NCI-H1048 (cell line): ENCODE measurements at regions not wholly inside any gene's neighbourhood (a gene's known extent, or its start where the extent isn't known, plus 50 kb on each side); places are given as distances from the start of the nearest gene placed in this dataset.
"Not testable (repeated sequence)": the region's sequence is repeated elsewhere in the genome, so short reads cannot be mapped to it uniquely, and the experiment has no call there.

Experiments
- DNase-seq: peaks from one replicate; lab custom pipeline; 2025; lab: John Stamatoyannopoulos, UW

GRCh38 chr17:53633856-53634255, 188.9 kb upstream of the KIF2B start:
- DNase-seq = no peak

- no peak for DNase-seq
Observed at GRCh38 chr17:53631486-53631885, 191.2 kb upstream of the KIF2B start.

DNA sequence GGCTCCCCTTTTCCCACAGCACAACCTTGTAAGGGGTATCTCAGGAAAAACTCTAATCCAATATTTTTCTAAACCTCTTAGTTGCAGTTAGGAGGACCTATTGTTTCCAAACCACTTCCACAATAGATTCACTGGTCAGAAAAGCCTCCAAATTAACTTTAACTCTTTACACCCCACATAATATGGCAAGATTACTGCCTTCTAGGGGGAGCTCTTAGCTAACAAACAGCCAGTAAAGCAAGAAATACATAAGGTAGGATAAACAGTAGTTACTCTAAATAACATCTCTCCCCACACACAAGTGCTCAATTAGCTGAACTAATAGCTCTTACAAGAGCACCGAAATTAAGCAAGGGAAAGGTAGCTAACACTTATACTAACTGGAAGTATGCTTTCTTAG, 192.1 kb upstream of the KIF2B start:
- DNase-seq = no peak

DNA sequence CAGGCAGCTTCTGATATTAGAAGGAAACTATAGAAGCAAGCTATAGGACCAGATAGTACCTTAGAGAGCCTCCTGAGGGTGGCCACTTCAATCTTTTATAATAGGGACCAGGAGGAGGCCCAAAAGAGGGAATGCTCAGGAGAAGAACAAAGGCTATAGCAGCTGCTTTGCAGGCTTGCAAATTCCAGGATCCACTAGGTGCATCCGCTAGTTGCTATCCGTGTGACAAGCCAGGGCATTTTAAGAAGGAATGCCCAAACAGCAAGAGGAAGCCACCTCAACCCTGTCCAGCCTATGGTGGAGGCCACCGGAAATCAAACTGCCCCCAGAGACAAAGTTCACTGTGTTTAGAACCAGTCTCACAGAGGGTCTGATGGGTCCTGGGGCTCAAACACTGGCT, 192.6 kb upstream of the KIF2B start:
- no peak for DNase-seq

GRCh38 chr17:53629188-53629587, 193.5 kb upstream of the KIF2B start:
- no peak for DNase-seq

DNA sequence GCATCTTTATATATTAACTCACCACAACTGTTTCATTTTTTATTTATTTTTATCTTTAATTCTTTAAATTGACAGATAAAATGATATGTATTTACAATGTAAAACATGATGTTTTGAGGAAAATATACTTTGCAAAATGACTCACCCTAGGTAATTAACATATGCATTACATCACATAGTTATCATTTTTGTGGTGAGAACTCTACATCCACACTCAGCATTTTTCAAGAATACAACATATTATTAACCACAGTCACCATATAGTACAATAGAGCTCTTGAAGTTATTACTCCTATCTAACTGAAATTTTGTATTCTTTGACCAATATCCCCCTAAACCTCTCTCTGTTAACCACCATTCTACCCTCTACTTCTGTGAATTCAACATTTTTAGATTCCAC, 194.7 kb upstream of the KIF2B start:
- DNase-seq = no peak

- DNase-seq = no peak
Observed at GRCh38 chr17:53627511-53627910, 195.2 kb upstream of the KIF2B start.

- DNase-seq = no peak
Observed at GRCh38 chr17:53626286-53626685, 196.4 kb upstream of the KIF2B start.

- DNase-seq = no peak
Observed at GRCh38 chr17:53619025-53619424, 203.7 kb upstream of the KIF2B start.

- DNase-seq = not testable (repeated sequence)
Observed at GRCh38 chr17:53608208-53608607, 214.5 kb upstream of the KIF2B start.

- DNase-seq = no peak
Observed at GRCh38 chr17:53607475-53607874, 215.3 kb upstream of the KIF2B start.

- no peak for DNase-seq
Observed at GRCh38 chr17:53588317-53588716, 234.4 kb upstream of the KIF2B start.

DNA sequence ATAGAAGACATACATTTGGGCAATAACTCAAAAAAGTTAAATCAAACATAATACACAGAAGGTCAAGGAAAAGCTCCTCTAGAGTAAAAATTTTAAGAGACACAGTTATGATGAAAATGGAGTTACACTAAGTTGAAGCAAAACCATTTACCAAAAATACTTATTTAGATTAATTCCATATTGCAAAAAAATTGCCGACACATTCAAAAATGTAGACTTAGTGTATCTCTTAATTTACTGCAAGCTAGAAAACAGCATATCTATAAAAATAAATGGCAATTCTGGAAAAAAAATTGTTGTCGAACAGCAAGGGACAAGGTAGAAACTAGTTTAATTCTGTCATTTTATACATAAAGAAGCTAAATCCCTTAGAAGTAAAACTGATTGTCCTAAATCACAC, 248.7 kb upstream of the KIF2B start:
- DNase-seq = no peak

GRCh38 chr17:53571342-53571741, 251.4 kb upstream of the KIF2B start:
- no peak for DNase-seq

- DNase-seq = no peak
Observed at GRCh38 chr17:53570731-53571130, 252.0 kb upstream of the KIF2B start.

- DNase-seq = no peak
Observed at GRCh38 chr17:53560953-53561352, 261.8 kb upstream of the KIF2B start.

- DNase-seq = no peak
Observed at GRCh38 chr17:53548252-53548651, 274.5 kb upstream of the KIF2B start.

- DNase-seq = no peak
Observed at GRCh38 chr17:53543472-53543871, 279.3 kb upstream of the KIF2B start.

DNA sequence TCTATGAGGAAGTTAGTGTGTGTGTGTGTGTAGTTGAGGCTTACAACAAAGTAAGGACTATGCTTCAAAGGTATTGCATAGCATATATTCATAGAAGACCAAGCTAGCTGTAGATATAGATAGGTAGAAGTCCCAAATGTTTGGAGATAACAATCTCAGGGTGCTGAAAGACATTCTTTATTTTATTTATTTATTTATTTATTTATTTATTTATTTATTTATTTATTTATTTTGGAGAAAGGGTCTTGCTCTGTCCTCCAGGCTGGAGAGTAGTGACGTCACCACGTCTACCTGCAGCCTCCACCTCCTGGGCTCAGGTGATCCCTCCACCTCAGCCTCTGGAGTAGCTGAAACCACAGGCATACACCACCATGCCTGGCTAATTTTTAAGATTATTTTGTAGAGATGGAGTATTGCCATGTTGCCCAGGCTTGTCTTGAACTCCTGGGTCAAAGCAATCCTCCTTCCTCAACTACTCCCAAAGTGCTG, 284.6 kb upstream of the KIF2B start:
- no peak for DNase-seq

- DNase-seq = no peak
Observed at GRCh38 chr17:53527473-53527872, 295.3 kb upstream of the KIF2B start.

DNA sequence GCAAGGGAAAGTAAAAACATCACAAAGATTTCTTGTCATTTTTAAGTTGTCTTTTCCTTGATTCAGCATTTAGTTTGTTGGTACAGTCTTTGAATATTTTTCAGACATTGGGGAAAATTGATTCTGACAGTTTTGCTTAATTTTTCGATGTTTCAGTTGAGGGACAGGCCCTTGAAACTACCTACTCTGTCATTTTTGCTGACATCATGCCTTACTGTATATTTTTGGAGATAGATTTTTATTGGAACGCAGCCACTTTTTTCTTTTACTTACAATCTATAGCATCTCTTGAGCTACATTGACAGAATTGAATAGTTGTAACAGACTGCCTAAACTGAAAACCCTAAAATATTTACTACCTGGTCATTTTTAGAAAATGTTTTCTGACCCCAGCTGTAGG, 297.1 kb upstream of the KIF2B start:
- DNase-seq = no peak

DNA sequence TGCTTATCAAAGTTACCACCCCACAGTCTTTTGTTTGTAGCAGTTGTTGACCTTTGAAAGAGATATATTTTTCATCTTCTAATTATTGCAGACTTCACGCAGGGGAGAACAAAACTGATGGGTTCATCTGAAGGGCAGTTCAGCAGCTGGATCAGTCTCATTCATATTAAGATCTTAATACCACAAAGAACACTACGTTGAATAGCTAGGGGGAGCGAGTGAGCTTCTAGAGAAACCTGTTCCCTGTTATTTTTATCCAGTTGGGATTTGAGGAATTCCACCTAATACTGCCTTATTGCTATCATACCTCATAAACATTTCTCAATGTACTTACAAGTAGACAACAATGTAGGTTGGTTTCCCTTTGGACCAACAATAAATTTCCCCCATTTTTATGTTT, 306.1 kb upstream of the KIF2B start:
- DNase-seq = no peak

GRCh38 chr17:53499277-53499676, 323.4 kb upstream of the KIF2B start:
- DNase-seq = no peak

GRCh38 chr17:53496356-53496755, 326.4 kb upstream of the KIF2B start:
- no peak for DNase-seq

DNA sequence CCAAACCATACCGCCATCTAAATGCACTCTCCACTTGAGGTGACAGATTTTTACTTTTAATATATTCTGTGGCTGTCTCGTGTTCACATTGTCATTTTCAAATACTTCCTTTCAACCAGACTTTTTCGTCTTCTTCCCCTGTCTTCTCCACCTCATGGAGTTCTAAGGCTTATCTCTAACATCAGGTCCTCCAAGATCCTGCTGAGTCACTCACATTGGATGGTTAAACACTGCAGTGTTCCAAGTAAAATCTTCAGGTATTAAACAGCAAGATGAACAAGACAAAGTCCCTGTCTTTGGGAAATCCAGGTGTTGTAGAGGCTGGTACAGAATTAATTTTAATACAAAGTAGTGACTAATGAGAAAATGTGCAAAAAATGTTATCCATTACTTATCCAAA, 330.2 kb upstream of the KIF2B start:
- no peak for DNase-seq
